Neuronal stem cell (in vitro differentiated cells): ENCODE measurements at regions not wholly inside any gene's neighbourhood (a gene's known extent, or its start where the extent isn't known, plus 50 kb on each side); places are given as distances from the start of the nearest gene placed in this dataset.

Experiments used
- DNase-seq: peaks from one replicate; pipeline ENCODE4 v3.0.0-alpha.2; 2013; ENCODE audit warnings: low spot score
- H2AFZ ChIP-seq: one replicate; pipeline ENCODE4 v1.6.1; 2013; ENCODE audit warnings: mild to moderate bottlenecking, low read length, inconsistent platforms
- H2AK5ac ChIP-seq: 2 replicates; pipeline ENCODE4 v1.6.1; 2013; ENCODE audit warnings: low read depth, mild to moderate bottlenecking, inconsistent platforms, low read length, moderate library complexity, mixed read lengths
- H2BK120ac ChIP-seq: 2 replicates; pipeline ENCODE4 v1.6.1; 2013; ENCODE audit warnings: low read depth, mild to moderate bottlenecking, inconsistent platforms, low read length, moderate library complexity, mixed read lengths
- H2BK12ac ChIP-seq: one replicate; pipeline ENCODE4 v1.6.1; 2013; ENCODE audit warnings: low read length, inconsistent platforms
- H2BK15ac ChIP-seq: 2 replicates; pipeline ENCODE4 v1.6.1; 2013; ENCODE audit warnings: mild to moderate bottlenecking, low read length, inconsistent platforms, mixed read lengths
- H2BK5ac ChIP-seq: one replicate; pipeline ENCODE4 v1.6.1; 2013; ENCODE audit warnings: inconsistent platforms, mild to moderate bottlenecking, low read length, moderate library complexity
- H3K14ac ChIP-seq: one replicate; pipeline ENCODE4 v1.6.1; 2013; ENCODE audit warnings: low read length, inconsistent platforms
- H3K18ac ChIP-seq: 2 replicates; pipeline ENCODE4 v1.6.1; 2013; ENCODE audit warnings: low read length, inconsistent platforms
- H3K23ac ChIP-seq: 2 replicates; pipeline ENCODE4 v1.6.1; 2013; ENCODE audit warnings: low read depth, mild to moderate bottlenecking, mixed read lengths, low read length, inconsistent platforms; ENCODE audit not compliant: poor library complexity
- H3K27ac ChIP-seq: replicated peaks from 3 replicates; pipeline ENCODE4 v1.5.1; 2013; ENCODE audit warnings: low read length, inconsistent platforms
- H3K27me3 ChIP-seq, 3 experiments: 2 replicates each; pipeline ENCODE4 v1.6.1; 2013; ENCODE audit warnings: low read length in 3 of 3, mild to moderate bottlenecking in 2 of 3, inconsistent platforms in 1 of 3, low read depth in 1 of 3, mixed read lengths in 1 of 3, moderate library complexity in 1 of 3; ENCODE audit not compliant: control insufficient read depth in 3 of 3, insufficient read depth in 3 of 3
- H3K36me3 ChIP-seq, 2 donors: replicated peaks in 1 of 2; 2 replicates each; pipeline ENCODE4 v1.6.1; 2013; ENCODE audit warnings: low read length in 2 of 2; ENCODE audit not compliant: control insufficient read depth in 2 of 2, insufficient read depth in 2 of 2
- H3K4ac ChIP-seq: 2 replicates; pipeline ENCODE4 v1.6.1; 2013; ENCODE audit warnings: inconsistent platforms, mild to moderate bottlenecking, low read length, moderate library complexity
- H3K4me1 ChIP-seq, 2 donors: 1 replicate in 1 of 2; 2 replicates in 1 of 2; pipeline ENCODE4 v1.6.1; 2013; ENCODE audit warnings: low read length in 2 of 2, low read depth in 1 of 2; ENCODE audit not compliant: control insufficient read depth in 2 of 2, insufficient read depth in 1 of 2
- H3K4me2 ChIP-seq: one replicate; pipeline ENCODE4 v1.6.1; 2013; ENCODE audit warnings: mild to moderate bottlenecking, low read length, inconsistent platforms; ENCODE audit not compliant: insufficient read depth, poor library complexity, severe bottlenecking
- H3K4me3 ChIP-seq, 2 donors: 2 replicates each; pipeline ENCODE4 v1.5.1; 2013; ENCODE audit warnings: low read length in 2 of 2, mild to moderate bottlenecking in 2 of 2, inconsistent platforms in 1 of 2, moderate library complexity in 1 of 2
- H3K79me1 ChIP-seq: one replicate; pipeline ENCODE4 v1.6.1; 2013; ENCODE audit warnings: low read depth, mild to moderate bottlenecking, inconsistent platforms, low read length, moderate library complexity
- H3K9ac ChIP-seq: one replicate; pipeline ENCODE4 v1.6.1; 2013; ENCODE audit warnings: mild to moderate bottlenecking, low read depth, low read length, inconsistent platforms; ENCODE audit not compliant: poor library complexity
- H3K9me3 ChIP-seq, 2 donors: replicated peaks in 1 of 2; 2 replicates each; pipeline versions ENCODE3 to v1.6.1; 2013; ENCODE audit warnings: low read length in 2 of 2, mild to moderate bottlenecking in 2 of 2, inconsistent platforms in 1 of 2, low read depth in 1 of 2, mixed read lengths in 1 of 2, moderate library complexity in 1 of 2; ENCODE audit not compliant: control insufficient read depth in 2 of 2, insufficient read depth in 1 of 2
- H4K8ac ChIP-seq: one replicate; pipeline ENCODE4 v1.6.1; 2013; ENCODE audit warnings: low read depth, mild to moderate bottlenecking, inconsistent platforms, low read length, moderate library complexity
- H4K91ac ChIP-seq: one replicate; pipeline ENCODE4 v1.6.1; 2013; ENCODE audit warnings: low read length, low read depth, mild to moderate bottlenecking, inconsistent platforms; ENCODE audit not compliant: poor library complexity
- WGBS, 2 donors: extraction: QIAGEN DNeasy Blood & Tissue Kit; methylation state at CpG; one replicate each; pipeline ENCODE4 v1.1.7; 2013; ENCODE audit warnings: missing lambda C conversion rate in 2 of 2, mixed read lengths in 1 of 2; ENCODE audit not compliant: insufficient read length in 2 of 2, insufficient replicate concordance in 1 of 2; ENCODE audit errors: extremely low coverage in 2 of 2; 5-methylcytosine and 5-hydroxymethylcytosine counted together

- Histone ChIP-seq H2BK12ac (no peak overlapping the region), H3K14ac (no peak overlapping the region), H3K4me1 (no peaks in the 10 kb centered on the region), H3K18ac (no peak overlapping the region), H3K79me1 (no peaks in the 10 kb centered on the region), H3K36me3 (no peaks in the 10 kb centered on the region), H4K8ac (no peak overlapping the region), H3K23ac (no peak overlapping the region), H4K91ac (no peak overlapping the region), H3K9ac (no peak overlapping the region), H3K4me3 (no peak overlapping the region), H3K27me3 (no peaks in the 10 kb centered on the region), H3K9me3 (no peaks in the 10 kb centered on the region), H2AFZ (no peak overlapping the region), H3K4ac (no peak overlapping the region), H2AK5ac (no peak overlapping the region), H2BK120ac (no peak overlapping the region), H3K4me2 (no peak overlapping the region), H3K27ac (no peak overlapping the region), H2BK5ac (no peak overlapping the region), H2BK15ac (no peak overlapping the region)
- no peak for DNase-seq
- WGBS, 2 donors = no CpG with 5 or more reads among the region's 9 CpGs
These were observed 68.6 kb upstream of the SRRM4 start for GRCh38 chr12:118912697-118913270.

- DNase-seq = no peak
- H3K23ac ChIP-seq = no peak overlapping the region
- no peak overlapping the region for H3K18ac ChIP-seq
- H2BK5ac ChIP-seq = no peak overlapping the region
- WGBS, 2 donors = no CpG with 5 or more reads among the region's 2 CpGs
- peaks cover 0 to 1% of the 10 kb centered on the region in 2 donors for H3K9me3 ChIP-seq
- peaks cover 0 to 3% of the 10 kb centered on the region in 2 donors for H3K4me1 ChIP-seq
- H3K9ac ChIP-seq = no peak overlapping the region
- no peak overlapping the region for H2BK15ac ChIP-seq
- no peak overlapping the region for H4K91ac ChIP-seq
- no peak overlapping the region for H3K4ac ChIP-seq
- H3K14ac ChIP-seq = no peak overlapping the region
- H3K27me3 ChIP-seq = no peaks in the 10 kb centered on the region
- H3K79me1 ChIP-seq = no peaks in the 10 kb centered on the region
- H2AK5ac ChIP-seq = no peak overlapping the region
- no peak overlapping the region for H3K27ac ChIP-seq
- no peaks in the 10 kb centered on the region for H3K36me3 ChIP-seq
- no peak overlapping the region for H4K8ac ChIP-seq
- no peak overlapping the region for H2BK12ac ChIP-seq
- no peak overlapping the region for H3K4me3 ChIP-seq
- H2BK120ac ChIP-seq = no peak overlapping the region
- no peak overlapping the region for H2AFZ ChIP-seq
- no peak overlapping the region for H3K4me2 ChIP-seq
These were observed 59.6 kb upstream of the SRRM4 start for GRCh38 chr12:118921761-118922160.

- Histone ChIP-seq H3K14ac (no peak overlapping the region), H2BK120ac (no peak overlapping the region), H3K18ac (no peak overlapping the region), H3K4ac (no peak overlapping the region), H3K4me1 (peaks cover 0 to 3% of the 10 kb centered on the region in 2 donors), H3K4me3 (no peak overlapping the region), H3K4me2 (no peak overlapping the region), H2AK5ac (no peak overlapping the region), H3K27me3 (no peaks in the 10 kb centered on the region), H3K23ac (no peak overlapping the region), H2BK5ac (no peak overlapping the region), H3K36me3 (no peaks in the 10 kb centered on the region), H2BK12ac (no peak overlapping the region), H3K9me3 (peaks cover 0 to 1% of the 10 kb centered on the region in 2 donors), H3K27ac (no peak overlapping the region), H3K9ac (no peak overlapping the region), H3K79me1 (no peaks in the 10 kb centered on the region), H2AFZ (no peak overlapping the region), H2BK15ac (no peak overlapping the region), H4K8ac (no peak overlapping the region), H4K91ac (no peak overlapping the region)
- peak; percentile 51 for DNase-seq
- no CpG with 5 or more reads among the region's 2 CpGs for WGBS, 2 donors
These were observed 58.9 kb upstream of the SRRM4 start for GRCh38 chr12:118922405-118922804.

GRCh38 chr12:118925407-118925806 is 55.9 kb upstream of the SRRM4 start:
- DNase-seq = no peak
- H3K27ac ChIP-seq = no peak overlapping the region
- WGBS, 2 donors = no CpG with 5 or more reads among the region's 1 CpG
- H3K36me3 ChIP-seq = no peaks in the 10 kb centered on the region
- H3K79me1 ChIP-seq = no peaks in the 10 kb centered on the region
- no peak overlapping the region for H2BK120ac ChIP-seq
- H2AFZ ChIP-seq = no peak overlapping the region
- H4K8ac ChIP-seq = no peak overlapping the region
- H3K4ac ChIP-seq = no peak overlapping the region
- H4K91ac ChIP-seq = no peak overlapping the region
- H3K4me3 ChIP-seq = no peak overlapping the region
- H2AK5ac ChIP-seq = no peak overlapping the region
- H3K4me2 ChIP-seq = no peak overlapping the region
- H3K18ac ChIP-seq = no peak overlapping the region
- no peak overlapping the region for H2BK5ac ChIP-seq
- H3K9ac ChIP-seq = no peak overlapping the region
- no peaks in the 10 kb centered on the region for H3K27me3 ChIP-seq
- H3K9me3 ChIP-seq = no peaks in the 10 kb centered on the region
- no peak overlapping the region for H2BK12ac ChIP-seq
- H3K14ac ChIP-seq = no peak overlapping the region
- no peak overlapping the region for H3K23ac ChIP-seq
- no peaks in the 10 kb centered on the region for H3K4me1 ChIP-seq
- no peak overlapping the region for H2BK15ac ChIP-seq
